Suprapubic skin (tissue), 4 donors: ENCODE measurements at regions not wholly inside any gene's neighbourhood (a gene's known extent, or its start where the extent isn't known, plus 50 kb on each side); places are given as distances from the start of the nearest gene placed in this dataset.

Experiments used
- CTCF ChIP-seq, 2 donors: fragments of 200-600 bp in 1 of 2; fragments of 450-650 bp in 1 of 2; sonication (generic) in 1 of 2; IDR thresholded peaks; one replicate each; pipeline ENCODE4 v1.5.1; 2016 to 2019; ENCODE audit warnings: antibody characterized with exemption in 2 of 2, mild to moderate bottlenecking in 1 of 2, moderate library complexity in 1 of 2
- POLR2A ChIP-seq, 2 donors: fragments of 450-650 bp; IDR thresholded peaks; one replicate each; pipeline ENCODE4 v1.6.1; 2017; ENCODE audit warnings: antibody characterized with exemption in 2 of 2, mild to moderate bottlenecking in 2 of 2, moderate library complexity in 2 of 2
- POLR2AphosphoS5 ChIP-seq, 3 donors: sonication (generic); formaldehyde crosslinking; IDR thresholded peaks; one replicate each; pipeline ENCODE4 v1.6.1; 2017; ENCODE audit warnings: antibody characterized with exemption in 3 of 3

- TF ChIP-seq CTCF (IDR thresholded peaks at IDR 0.05) (no peak), POLR2A (IDR thresholded peaks at IDR 0.05) (no peak), POLR2AphosphoS5 (IDR thresholded peaks at IDR 0.05) (no peak)
These were observed 171.7 kb downstream of the NHLRC3 start for GRCh38 chr13:39209731-39210531.
